Fibroblast of mammary gland (primary cell): ENCODE measurements at regions not wholly inside any gene's neighbourhood (a gene's known extent, or its start where the extent isn't known, plus 50 kb on each side); places are given as distances from the start of the nearest gene placed in this dataset.

Source experiments
- DNase-seq: peaks from one replicate; pipeline ENCODE4 v3.0.0-alpha.2; 2010; ENCODE audit warnings: low read depth
- H3K4me3 ChIP-seq: 2 replicates; pipeline ENCODE4 v1.5.1; 2011; ENCODE audit warnings: low read depth, mild to moderate bottlenecking, low read length, moderate library complexity; ENCODE audit not compliant: control insufficient read depth
- TF ChIP-seq, protein P1 (sequence below): conservative IDR thresholded peaks from 2 replicates; pipeline ENCODE4 v1.5.1; 2011; ENCODE audit warnings: low read depth, low read length, inconsistent platforms; ENCODE audit not compliant: control insufficient read depth, insufficient read depth

DNA sequence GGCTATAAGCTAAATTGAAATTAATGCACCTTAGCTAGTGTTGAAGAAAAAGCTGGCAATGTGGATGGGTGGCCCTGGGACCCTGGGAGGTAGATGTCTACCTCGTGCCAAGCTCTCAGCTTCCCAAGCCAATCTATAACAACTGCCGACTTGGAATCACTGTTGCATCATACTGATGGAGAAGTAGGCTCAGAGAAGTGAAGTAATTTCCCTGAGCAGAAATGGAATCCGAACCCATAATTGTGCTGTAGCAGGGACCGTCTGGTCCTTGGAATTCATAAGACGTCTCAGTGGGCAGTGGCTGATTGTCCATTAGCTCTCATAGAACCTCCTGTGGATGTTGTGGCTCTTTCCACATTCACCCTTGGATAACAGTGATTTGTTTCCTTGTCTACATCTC lies 196.6 kb downstream of the RAB11FIP4 start:
- TF ChIP-seq, protein P1, sequence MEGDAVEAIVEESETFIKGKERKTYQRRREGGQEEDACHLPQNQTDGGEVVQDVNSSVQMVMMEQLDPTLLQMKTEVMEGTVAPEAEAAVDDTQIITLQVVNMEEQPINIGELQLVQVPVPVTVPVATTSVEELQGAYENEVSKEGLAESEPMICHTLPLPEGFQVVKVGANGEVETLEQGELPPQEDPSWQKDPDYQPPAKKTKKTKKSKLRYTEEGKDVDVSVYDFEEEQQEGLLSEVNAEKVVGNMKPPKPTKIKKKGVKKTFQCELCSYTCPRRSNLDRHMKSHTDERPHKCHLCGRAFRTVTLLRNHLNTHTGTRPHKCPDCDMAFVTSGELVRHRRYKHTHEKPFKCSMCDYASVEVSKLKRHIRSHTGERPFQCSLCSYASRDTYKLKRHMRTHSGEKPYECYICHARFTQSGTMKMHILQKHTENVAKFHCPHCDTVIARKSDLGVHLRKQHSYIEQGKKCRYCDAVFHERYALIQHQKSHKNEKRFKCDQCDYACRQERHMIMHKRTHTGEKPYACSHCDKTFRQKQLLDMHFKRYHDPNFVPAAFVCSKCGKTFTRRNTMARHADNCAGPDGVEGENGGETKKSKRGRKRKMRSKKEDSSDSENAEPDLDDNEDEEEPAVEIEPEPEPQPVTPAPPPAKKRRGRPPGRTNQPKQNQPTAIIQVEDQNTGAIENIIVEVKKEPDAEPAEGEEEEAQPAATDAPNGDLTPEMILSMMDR = no peak
- H3K4me3 ChIP-seq = no peak overlapping the region
- no peak for DNase-seq
